ENCODE measurements at regions not wholly inside any gene's neighbourhood (a gene's known extent, or its start where the extent isn't known, plus 50 kb on each side); places are given as distances from the start of the nearest gene placed in this dataset.
A peak's percentile ranks its signal among the peaks of the same experiment; 100 is the strongest.

GRCh38 chr3:88586121-88586640, 436.4 kb downstream of the C3orf38 start:
- no peak for DNase-seq

- no peak for DNase-seq
Measured at GRCh38 chr3:88589138-88589537, 439.4 kb downstream of the C3orf38 start.

- peak; percentile 52 for DNase-seq
Measured at GRCh38 chr3:88595026-88595425, 445.3 kb downstream of the C3orf38 start.

GRCh38 chr3:88596451-88596850, 446.7 kb downstream of the C3orf38 start:
- DNase-seq = no peak

GRCh38 chr3:88610820-88611219, 461.1 kb downstream of the C3orf38 start:
- no peak for DNase-seq

- DNase-seq = no peak
Measured at GRCh38 chr3:88611826-88612326, 462.1 kb downstream of the C3orf38 start.

- DNase-seq = no peak
Measured at GRCh38 chr3:88616413-88616812, 466.7 kb downstream of the C3orf38 start.

GRCh38 chr3:88617283-88617682, 467.5 kb downstream of the C3orf38 start:
- no peak for DNase-seq

- no peak for DNase-seq
Measured at GRCh38 chr3:88618021-88618645, 468.4 kb downstream of the C3orf38 start.

- no peak for DNase-seq
Measured at GRCh38 chr3:88621586-88621985, 471.8 kb downstream of the C3orf38 start.

- no peak for DNase-seq
Measured at GRCh38 chr3:88623709-88624108, 473.9 kb downstream of the C3orf38 start.

- DNase-seq = no peak
Measured at GRCh38 chr3:88626456-88627120, 476.8 kb downstream of the C3orf38 start.

GRCh38 chr3:88628901-88629300, 478.5 kb upstream of the EPHA3 start:
- no peak for DNase-seq

- no peak for DNase-seq
Measured at GRCh38 chr3:88632226-88632625, 475.2 kb upstream of the EPHA3 start.

- DNase-seq = no peak
Measured at GRCh38 chr3:88640581-88640980, 466.8 kb upstream of the EPHA3 start.

GRCh38 chr3:88641033-88641604, 466.3 kb upstream of the EPHA3 start:
- no peak for DNase-seq

GRCh38 chr3:88657459-88657858, 450.0 kb upstream of the EPHA3 start:
- DNase-seq = no peak

GRCh38 chr3:88661433-88661824, 446.0 kb upstream of the EPHA3 start:
- DNase-seq = no peak

GRCh38 chr3:88668180-88668579, 439.2 kb upstream of the EPHA3 start:
- no peak for DNase-seq

GRCh38 chr3:88671573-88671972, 435.8 kb upstream of the EPHA3 start:
- no peak for DNase-seq

GRCh38 chr3:88677298-88677697, 430.1 kb upstream of the EPHA3 start:
- no peak for DNase-seq

GRCh38 chr3:88678747-88679146, 428.7 kb upstream of the EPHA3 start:
- no peak for DNase-seq

- DNase-seq = no peak
Measured at GRCh38 chr3:88690287-88690686, 417.1 kb upstream of the EPHA3 start.

- DNase-seq = no peak
Measured at GRCh38 chr3:88691081-88691480, 416.3 kb upstream of the EPHA3 start.

Data from hematopoietic multipotent progenitor cell treated with erythropoietin and hydrocortisone succinate and interleukin-3 and kit ligand, for 6 days (in vitro differentiated cells).